ENCODE measurements at regions not wholly inside any gene's neighbourhood (a gene's known extent, or its start where the extent isn't known, plus 50 kb on each side); places are given as distances from the start of the nearest gene placed in this dataset.

DNA sequence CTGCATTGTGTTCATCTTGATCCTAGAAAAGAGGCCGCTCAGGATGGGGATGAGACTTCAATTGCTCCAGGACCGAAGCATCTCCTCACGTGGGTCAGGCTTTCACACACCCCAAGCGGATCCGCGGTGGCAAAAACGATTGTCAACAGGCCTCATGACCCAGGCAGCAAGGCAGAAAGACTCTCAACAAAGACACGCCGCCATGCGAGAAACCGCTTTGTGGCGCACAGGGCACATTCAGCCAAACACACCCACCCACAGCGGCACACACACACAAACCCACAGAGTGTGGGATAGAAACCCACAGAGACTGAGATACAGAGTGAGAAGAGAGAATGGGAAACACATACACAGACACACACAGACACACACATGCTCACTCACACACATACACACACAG is 483.4 kb downstream of the SPATA31A7 start:
- POLR2A ChIA-PET = no interaction called here
- CTCF ChIA-PET = no interaction called here
- H3K4me3 ChIP-seq (ENCODE audit: low read depth, low read length) = no peak overlapping the region

DNA sequence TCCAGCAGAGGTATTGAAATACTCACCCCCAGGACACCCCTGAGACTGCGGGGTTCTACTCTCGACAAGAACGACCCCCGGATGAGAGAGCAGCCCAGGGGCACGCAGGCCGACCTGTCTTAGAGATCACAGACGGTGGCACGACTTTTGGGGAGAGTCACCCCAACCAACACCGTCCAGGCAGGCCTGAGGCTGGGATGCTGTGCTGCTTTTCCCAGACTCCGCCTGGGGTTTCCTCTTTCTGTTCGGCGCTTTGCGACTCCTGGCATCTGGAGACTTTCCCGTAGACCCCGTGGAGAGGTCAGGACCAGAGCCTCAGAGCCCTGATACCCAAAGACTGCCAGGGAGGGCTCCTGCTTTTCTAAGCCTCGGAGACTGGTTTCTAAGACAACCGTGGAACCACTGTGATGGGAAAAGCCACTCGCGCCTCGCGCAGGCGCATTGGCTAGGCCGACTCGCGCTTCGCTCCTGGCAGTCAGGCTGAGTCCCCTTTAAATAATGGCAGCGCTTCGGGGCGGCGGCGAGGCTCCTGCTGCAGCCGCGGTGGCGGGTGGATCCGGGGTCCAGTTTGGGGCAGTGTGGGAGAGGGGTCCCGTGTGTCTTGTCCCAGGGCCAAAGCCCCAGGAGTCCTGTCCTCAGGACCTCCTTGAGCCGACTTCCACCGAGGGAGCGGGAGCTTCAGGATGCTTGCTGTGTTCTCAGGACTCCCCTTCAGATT is 484.0 kb downstream of the SPATA31A7 start:
- TF ChIP-seq, protein P1, sequence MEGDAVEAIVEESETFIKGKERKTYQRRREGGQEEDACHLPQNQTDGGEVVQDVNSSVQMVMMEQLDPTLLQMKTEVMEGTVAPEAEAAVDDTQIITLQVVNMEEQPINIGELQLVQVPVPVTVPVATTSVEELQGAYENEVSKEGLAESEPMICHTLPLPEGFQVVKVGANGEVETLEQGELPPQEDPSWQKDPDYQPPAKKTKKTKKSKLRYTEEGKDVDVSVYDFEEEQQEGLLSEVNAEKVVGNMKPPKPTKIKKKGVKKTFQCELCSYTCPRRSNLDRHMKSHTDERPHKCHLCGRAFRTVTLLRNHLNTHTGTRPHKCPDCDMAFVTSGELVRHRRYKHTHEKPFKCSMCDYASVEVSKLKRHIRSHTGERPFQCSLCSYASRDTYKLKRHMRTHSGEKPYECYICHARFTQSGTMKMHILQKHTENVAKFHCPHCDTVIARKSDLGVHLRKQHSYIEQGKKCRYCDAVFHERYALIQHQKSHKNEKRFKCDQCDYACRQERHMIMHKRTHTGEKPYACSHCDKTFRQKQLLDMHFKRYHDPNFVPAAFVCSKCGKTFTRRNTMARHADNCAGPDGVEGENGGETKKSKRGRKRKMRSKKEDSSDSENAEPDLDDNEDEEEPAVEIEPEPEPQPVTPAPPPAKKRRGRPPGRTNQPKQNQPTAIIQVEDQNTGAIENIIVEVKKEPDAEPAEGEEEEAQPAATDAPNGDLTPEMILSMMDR (IDR thresholded peaks at IDR 0.05; ENCODE audit: insufficient read depth, low read length, missing control alignments) = no peak
- ChIA-PET CTCF (no interaction called here), POLR2A (no interaction called here)
- no peak overlapping the region for H3K4me3 ChIP-seq (ENCODE audit: low read depth, low read length)
- no peak for DNase-seq (ENCODE audit: low read depth, low spot score)

More for the DNA sequence above, 483.4 kb downstream of the SPATA31A7 start:
- DNase-seq (ENCODE audit: low read depth, low spot score) = no peak
- TF ChIP-seq, protein P1 (IDR thresholded peaks at IDR 0.05; ENCODE audit: insufficient read depth, low read length, missing control alignments) = no peak

DNA sequence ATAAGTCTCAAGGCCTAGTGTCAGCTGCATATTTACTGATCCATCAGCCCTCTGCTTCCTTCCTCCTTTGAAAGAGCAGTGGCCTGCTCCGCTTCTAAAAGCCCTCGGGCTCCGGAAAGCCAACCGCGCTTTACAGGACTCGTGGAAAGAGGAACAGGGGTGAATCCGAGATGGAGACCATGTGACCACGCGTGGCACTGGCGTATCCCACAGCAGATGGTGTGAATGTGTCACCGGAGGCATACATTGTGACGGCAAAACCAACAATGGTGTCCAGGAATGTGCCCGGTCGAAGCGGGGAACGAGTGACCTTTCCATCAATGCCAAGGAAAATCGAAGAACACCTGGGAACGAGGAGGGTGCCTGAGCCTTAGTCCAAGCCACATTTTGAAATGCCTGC is 484.6 kb downstream of the SPATA31A7 start:
- no peak for DNase-seq (ENCODE audit: low read depth, low spot score)
- CTCF ChIA-PET = no interaction called here
- TF ChIP-seq, protein P1 (IDR thresholded peaks at IDR 0.05; ENCODE audit: insufficient read depth, low read length, missing control alignments) = no peak
- H3K4me3 ChIP-seq (ENCODE audit: low read depth, low read length) = no peak overlapping the region
- POLR2A ChIA-PET = no interaction called here

DNA sequence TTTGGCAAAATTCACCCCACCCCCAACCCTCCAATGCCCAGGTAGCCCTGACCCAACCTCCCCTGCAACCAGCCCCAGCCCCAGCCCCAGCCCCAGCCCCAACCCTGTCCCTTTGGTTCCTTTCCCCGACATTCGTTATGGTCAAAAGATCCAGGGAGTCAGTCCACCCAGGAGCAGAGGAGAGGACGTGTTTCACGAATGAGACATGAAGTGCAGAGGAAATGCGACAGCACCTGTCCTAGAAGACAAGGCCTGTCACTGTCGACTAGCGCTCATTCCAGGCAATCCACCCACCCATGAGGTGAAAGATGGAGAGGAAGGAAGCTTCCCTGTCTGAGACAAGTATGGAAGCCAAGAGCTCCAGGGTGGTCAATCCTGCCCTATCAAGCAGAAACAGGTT is 485.0 kb downstream of the SPATA31A7 start:
- ChIA-PET POLR2A (no interaction called here), CTCF (no interaction called here)
- no peak for DNase-seq (ENCODE audit: low read depth, low spot score)
- no peak overlapping the region for H3K4me3 ChIP-seq (ENCODE audit: low read depth, low read length)
- TF ChIP-seq, protein P1 (IDR thresholded peaks at IDR 0.05; ENCODE audit: insufficient read depth, low read length, missing control alignments) = no peak

All from AG04449 (cell line).